GM12873 (cell line): ENCODE measurements at regions not wholly inside any gene's neighbourhood (a gene's known extent, or its start where the extent isn't known, plus 50 kb on each side); places are given as distances from the start of the nearest gene placed in this dataset.

ENCODE experiments used
- CTCF ChIP-seq: IDR thresholded peaks from 2 replicates; pipeline ENCODE4 v1.5.1; 2012; ENCODE audit warnings: low read depth, mild to moderate bottlenecking, moderate library complexity, low read length, control low read depth; ENCODE audit not compliant: insufficient read depth; ENCODE audit errors: missing control alignments

GRCh38 chr9:89982016-89982415 lies 377.2 kb downstream of the GADD45G start:
- TF ChIP-seq CTCF, result no peak

- no peak for TF ChIP-seq CTCF
These were observed 378.6 kb downstream of the GADD45G start for GRCh38 chr9:89983411-89983810.

- TF ChIP-seq CTCF, result no peak
These were observed 379.4 kb downstream of the GADD45G start for GRCh38 chr9:89984214-89984613.

- TF ChIP-seq CTCF, result no peak
These were observed 380.3 kb downstream of the GADD45G start for GRCh38 chr9:89985068-89985467.

GRCh38 chr9:89986190-89986589 lies 381.4 kb downstream of the GADD45G start:
- no peak for TF ChIP-seq CTCF

- no peak for TF ChIP-seq CTCF
These were observed 383.6 kb downstream of the GADD45G start for GRCh38 chr9:89988458-89988857.

- TF ChIP-seq CTCF, result no peak
These were observed 386.5 kb downstream of the GADD45G start for GRCh38 chr9:89991204-89991790.
